Liver (tissue), 3 donors: ENCODE measurements at regions not wholly inside any gene's neighbourhood (a gene's known extent, or its start where the extent isn't known, plus 50 kb on each side); places are given as distances from the start of the nearest gene placed in this dataset.
"Not testable (repeated sequence)": the region's sequence is repeated elsewhere in the genome, so short reads cannot be mapped to it uniquely, and the experiment has no call there.

Source experiments
- CTCF ChIP-seq: fragments of 150-350 bp; IDR thresholded peaks from 2 replicates; pipeline ENCODE4 v1.5.1; 2017; ENCODE audit warnings: improper control_type of control experiment, low read depth, low read length; ENCODE audit not compliant: missing input control
- YY1 ChIP-seq: IDR thresholded peaks from 2 replicates; pipeline ENCODE4 v1.6.1; 2016; ENCODE audit warnings: antibody characterized with exemption, mild to moderate bottlenecking
- ZBTB33 ChIP-seq: IDR thresholded peaks from 2 replicates; pipeline ENCODE4 v1.6.1; 2016; ENCODE audit warnings: antibody characterized with exemption
- TF ChIP-seq, protein P1 (sequence below): IDR thresholded peaks from 2 replicates; pipeline ENCODE4 v1.6.1; 2016; ENCODE audit warnings: antibody characterized with exemption
- TF ChIP-seq, protein P2 (sequence below): IDR thresholded peaks from 2 replicates; pipeline ENCODE4 v1.6.1; 2016; ENCODE audit warnings: antibody characterized with exemption, mild to moderate bottlenecking
- donor health status: healthy.
- donor health status: healthy.

DNA sequence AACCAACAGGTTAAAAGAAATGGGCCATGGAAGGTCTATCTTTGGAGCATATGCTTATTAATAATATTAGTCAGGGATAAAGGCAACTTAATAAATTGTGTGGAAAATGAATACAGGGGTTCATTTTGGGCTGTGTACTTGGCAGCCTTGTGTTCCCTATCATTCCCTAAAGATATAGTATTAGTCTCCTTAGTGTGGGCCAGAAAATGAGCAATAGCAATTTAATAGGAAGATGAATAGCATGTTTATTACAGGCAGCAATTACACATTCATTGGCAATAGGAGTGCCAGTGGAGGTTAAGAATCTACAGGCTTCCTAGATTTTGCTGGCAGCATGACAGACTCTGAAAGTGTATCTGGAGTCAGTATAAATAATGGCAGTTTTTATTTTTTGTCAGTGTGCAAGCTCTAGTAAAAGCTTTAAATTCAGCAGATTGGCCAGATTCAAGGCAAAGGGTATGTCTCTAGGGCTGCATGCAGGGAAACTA is 98.7 kb upstream of the MTLN start:
- not testable (repeated sequence) for TF ChIP-seq CTCF, YY1, ZBTB33
- TF ChIP-seq, protein P1, sequence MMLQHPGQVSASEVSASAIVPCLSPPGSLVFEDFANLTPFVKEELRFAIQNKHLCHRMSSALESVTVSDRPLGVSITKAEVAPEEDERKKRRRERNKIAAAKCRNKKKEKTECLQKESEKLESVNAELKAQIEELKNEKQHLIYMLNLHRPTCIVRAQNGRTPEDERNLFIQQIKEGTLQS: not testable (repeated sequence)
- TF ChIP-seq, protein P2, sequence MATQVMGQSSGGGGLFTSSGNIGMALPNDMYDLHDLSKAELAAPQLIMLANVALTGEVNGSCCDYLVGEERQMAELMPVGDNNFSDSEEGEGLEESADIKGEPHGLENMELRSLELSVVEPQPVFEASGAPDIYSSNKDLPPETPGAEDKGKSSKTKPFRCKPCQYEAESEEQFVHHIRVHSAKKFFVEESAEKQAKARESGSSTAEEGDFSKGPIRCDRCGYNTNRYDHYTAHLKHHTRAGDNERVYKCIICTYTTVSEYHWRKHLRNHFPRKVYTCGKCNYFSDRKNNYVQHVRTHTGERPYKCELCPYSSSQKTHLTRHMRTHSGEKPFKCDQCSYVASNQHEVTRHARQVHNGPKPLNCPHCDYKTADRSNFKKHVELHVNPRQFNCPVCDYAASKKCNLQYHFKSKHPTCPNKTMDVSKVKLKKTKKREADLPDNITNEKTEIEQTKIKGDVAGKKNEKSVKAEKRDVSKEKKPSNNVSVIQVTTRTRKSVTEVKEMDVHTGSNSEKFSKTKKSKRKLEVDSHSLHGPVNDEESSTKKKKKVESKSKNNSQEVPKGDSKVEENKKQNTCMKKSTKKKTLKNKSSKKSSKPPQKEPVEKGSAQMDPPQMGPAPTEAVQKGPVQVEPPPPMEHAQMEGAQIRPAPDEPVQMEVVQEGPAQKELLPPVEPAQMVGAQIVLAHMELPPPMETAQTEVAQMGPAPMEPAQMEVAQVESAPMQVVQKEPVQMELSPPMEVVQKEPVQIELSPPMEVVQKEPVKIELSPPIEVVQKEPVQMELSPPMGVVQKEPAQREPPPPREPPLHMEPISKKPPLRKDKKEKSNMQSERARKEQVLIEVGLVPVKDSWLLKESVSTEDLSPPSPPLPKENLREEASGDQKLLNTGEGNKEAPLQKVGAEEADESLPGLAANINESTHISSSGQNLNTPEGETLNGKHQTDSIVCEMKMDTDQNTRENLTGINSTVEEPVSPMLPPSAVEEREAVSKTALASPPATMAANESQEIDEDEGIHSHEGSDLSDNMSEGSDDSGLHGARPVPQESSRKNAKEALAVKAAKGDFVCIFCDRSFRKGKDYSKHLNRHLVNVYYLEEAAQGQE: not testable (repeated sequence)
